GM12872 (cell line): ENCODE measurements at regions not wholly inside any gene's neighbourhood (a gene's known extent, or its start where the extent isn't known, plus 50 kb on each side); places are given as distances from the start of the nearest gene placed in this dataset.

Source experiments
- TF ChIP-seq, protein P1 (sequence below): IDR thresholded peaks from 3 replicates; pipeline ENCODE4 v1.5.1; 2011; ENCODE audit warnings: low read depth, mild to moderate bottlenecking, low read length, moderate library complexity; ENCODE audit not compliant: insufficient read depth

GRCh38 chr7:25494896-25495295 is 266.6 kb upstream of the NPVF start:
- TF ChIP-seq, protein P1, sequence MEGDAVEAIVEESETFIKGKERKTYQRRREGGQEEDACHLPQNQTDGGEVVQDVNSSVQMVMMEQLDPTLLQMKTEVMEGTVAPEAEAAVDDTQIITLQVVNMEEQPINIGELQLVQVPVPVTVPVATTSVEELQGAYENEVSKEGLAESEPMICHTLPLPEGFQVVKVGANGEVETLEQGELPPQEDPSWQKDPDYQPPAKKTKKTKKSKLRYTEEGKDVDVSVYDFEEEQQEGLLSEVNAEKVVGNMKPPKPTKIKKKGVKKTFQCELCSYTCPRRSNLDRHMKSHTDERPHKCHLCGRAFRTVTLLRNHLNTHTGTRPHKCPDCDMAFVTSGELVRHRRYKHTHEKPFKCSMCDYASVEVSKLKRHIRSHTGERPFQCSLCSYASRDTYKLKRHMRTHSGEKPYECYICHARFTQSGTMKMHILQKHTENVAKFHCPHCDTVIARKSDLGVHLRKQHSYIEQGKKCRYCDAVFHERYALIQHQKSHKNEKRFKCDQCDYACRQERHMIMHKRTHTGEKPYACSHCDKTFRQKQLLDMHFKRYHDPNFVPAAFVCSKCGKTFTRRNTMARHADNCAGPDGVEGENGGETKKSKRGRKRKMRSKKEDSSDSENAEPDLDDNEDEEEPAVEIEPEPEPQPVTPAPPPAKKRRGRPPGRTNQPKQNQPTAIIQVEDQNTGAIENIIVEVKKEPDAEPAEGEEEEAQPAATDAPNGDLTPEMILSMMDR = no peak

DNA sequence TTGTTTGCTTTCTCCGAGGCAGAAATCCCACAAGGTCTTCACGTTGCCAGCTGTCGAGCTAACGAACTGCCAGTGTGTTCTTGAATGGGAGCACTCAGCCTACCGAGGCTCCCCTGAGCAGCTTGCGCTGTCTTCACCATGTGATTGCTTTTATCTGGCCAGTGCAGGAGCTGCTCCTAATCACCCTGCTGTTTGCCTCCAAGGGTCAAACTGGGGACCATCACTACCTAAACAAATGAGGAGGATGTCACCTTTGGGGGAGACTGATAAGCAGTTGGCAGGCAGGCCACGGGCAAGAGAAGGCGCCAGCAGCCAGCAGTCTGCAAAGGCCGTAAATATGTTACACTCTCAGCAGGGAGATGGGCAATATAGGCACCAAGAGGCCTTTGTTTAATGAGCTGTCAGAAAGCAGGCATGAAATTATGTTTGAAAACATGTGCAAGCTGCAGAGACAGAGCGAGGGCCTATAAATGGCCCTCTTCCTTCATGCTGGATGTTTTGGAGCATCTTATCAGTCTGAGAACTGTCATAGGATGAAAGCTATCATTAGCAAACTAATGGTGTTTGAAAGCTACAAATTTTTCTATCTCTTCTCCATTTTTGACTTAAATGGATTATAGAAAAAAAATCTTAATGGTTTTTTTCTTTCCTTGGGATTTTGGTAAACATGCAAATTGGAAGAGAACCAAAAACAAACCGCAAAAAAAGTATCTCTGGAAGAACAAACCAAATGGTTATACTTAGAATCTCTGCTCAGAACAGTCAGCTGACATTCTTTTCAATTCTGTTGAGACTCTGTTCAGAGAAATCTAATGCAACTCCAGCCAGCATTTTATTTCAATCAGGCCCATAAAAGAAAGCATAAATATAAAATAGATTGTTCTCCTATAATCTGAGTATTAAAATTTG is 267.3 kb upstream of the NPVF start:
- TF ChIP-seq, protein P1 = no peak

- TF ChIP-seq, protein P1 = no peak
Observed at GRCh38 chr7:25496476-25497368, 268.4 kb upstream of the NPVF start.

- TF ChIP-seq, protein P1 = no peak
Observed at GRCh38 chr7:25500393-25500921, 272.2 kb upstream of the NPVF start.

GRCh38 chr7:25503306-25503705 is 275.0 kb upstream of the NPVF start:
- TF ChIP-seq, protein P1 = no peak

DNA sequence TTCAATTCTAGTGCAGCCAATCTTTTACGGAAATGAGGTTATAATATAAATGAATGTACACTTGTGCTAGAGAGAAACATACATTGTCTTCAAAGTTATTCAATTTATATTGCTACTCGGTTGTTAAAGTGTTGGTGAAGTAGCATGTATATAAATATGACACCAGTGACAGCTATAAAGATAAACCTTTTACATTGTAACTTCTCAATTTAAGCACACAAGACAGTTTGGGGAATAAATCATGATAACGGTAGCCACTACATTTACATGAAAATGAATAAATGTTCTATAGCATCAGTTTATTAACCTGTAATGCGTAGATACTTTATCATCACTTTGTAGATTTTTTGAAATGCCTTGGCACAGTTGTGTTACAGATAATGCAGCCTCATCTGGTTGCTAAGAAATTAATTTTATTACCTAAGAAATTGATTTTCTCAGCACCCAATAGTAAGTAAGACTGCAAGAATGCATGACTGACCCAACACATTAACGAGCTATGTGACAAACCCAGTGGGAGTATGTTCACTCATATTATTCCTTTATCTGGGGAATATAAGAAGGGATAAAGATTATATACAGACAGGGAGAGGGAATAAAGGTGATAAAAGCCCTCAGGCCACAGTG is 283.9 kb upstream of the NPVF start:
- TF ChIP-seq, protein P1 = no peak
